AG04450 (cell line): ENCODE measurements at regions not wholly inside any gene's neighbourhood (a gene's known extent, or its start where the extent isn't known, plus 50 kb on each side); places are given as distances from the start of the nearest gene placed in this dataset.

Experiments used
- CTCF ChIA-PET: fragments of 300-600, 350-600 bp; formaldehyde crosslinking; extraction: SDS; loops from one replicate; lab custom pipeline; 2022; ENCODE audit warnings: antibody characterized with exemption, inconsistent platforms; lab: Charles Lee
- POLR2A ChIA-PET: fragments of 350-600 bp; formaldehyde crosslinking; extraction: SDS; loops from one replicate; lab custom pipeline; 2021; ENCODE audit warnings: antibody characterized with exemption, inconsistent platforms; lab: Yijun Ruan, JAX
- DNase-seq: peaks from one replicate; pipeline ENCODE4 v3.0.0-alpha.2; 2011; ENCODE audit warnings: low read depth, low spot score
- H3K27ac ChIP-seq: one replicate; pipeline ENCODE4 v1.5.1; 2012; ENCODE audit warnings: low read depth, low read length, control low read depth
- H3K27me3 ChIP-seq: one replicate; pipeline ENCODE4 v1.6.0; 2012; ENCODE audit warnings: low read length; ENCODE audit not compliant: control insufficient read depth, insufficient read depth
- H3K4me3 ChIP-seq: 2 replicates; pipeline ENCODE4 v1.5.1; 2011; ENCODE audit warnings: mild to moderate bottlenecking, low read depth, low read length, control low read depth
- H3K9me3 ChIP-seq: 2 replicates; pipeline ENCODE4 v1.5.1; 2012; ENCODE audit warnings: low read length; ENCODE audit not compliant: control insufficient read depth, insufficient read depth
- TF ChIP-seq, protein P1 (sequence below): IDR thresholded peaks from 2 replicates; pipeline ENCODE4 v1.5.1; 2011; ENCODE audit warnings: low read depth, low read length, control low read depth, inconsistent platforms

DNA sequence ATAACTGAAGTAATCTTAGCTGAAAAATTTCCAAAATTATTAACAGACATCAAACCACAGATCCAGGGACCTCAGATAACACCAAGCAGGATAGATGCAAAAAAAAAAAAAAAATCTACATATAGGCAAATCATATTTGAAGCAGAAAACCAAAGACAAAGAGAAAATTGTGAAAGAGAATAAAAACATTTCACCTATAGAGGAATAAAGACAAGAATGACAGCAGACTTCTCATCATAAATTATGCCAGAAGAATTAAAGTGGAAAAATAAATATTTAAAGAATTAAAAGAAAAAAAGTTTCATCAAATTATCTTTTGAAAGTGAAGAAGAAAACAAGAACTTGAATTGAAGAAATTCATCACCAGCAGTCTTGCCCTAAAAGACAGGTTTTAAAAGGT lies 467.5 kb downstream of the GPAM start:
- no peak overlapping the region for H3K4me3 ChIP-seq
- DNase-seq: no peak
- TF ChIP-seq, protein P1, sequence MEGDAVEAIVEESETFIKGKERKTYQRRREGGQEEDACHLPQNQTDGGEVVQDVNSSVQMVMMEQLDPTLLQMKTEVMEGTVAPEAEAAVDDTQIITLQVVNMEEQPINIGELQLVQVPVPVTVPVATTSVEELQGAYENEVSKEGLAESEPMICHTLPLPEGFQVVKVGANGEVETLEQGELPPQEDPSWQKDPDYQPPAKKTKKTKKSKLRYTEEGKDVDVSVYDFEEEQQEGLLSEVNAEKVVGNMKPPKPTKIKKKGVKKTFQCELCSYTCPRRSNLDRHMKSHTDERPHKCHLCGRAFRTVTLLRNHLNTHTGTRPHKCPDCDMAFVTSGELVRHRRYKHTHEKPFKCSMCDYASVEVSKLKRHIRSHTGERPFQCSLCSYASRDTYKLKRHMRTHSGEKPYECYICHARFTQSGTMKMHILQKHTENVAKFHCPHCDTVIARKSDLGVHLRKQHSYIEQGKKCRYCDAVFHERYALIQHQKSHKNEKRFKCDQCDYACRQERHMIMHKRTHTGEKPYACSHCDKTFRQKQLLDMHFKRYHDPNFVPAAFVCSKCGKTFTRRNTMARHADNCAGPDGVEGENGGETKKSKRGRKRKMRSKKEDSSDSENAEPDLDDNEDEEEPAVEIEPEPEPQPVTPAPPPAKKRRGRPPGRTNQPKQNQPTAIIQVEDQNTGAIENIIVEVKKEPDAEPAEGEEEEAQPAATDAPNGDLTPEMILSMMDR: no peak
- ChIA-PET CTCF (no interaction called here), POLR2A (no interaction called here)
- no peaks in the 10 kb centered on the region for H3K27me3 ChIP-seq
- H3K9me3 ChIP-seq: peaks cover 24% of the 10 kb centered on the region
- H3K27ac ChIP-seq: no peak overlapping the region

DNA sequence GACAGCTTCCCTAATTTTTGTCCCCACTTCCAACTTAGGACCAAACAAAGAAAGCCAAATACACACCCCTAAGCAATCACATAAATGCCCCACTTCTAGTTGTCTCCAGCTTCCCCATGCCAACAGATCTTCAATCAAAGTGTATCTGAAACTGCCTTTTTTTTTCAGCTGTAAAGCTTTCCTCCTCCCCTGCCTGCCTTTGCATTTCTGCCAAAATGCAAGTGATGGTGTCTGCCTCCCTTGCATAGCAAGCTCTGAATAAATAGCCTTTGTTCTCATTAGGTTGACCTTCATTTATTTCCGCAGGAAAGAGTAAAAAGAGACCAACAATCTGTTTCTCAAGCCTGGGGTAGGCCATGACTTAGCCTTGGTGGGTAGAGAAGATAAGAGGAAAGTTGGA lies 459.4 kb downstream of the GPAM start:
- no peak overlapping the region for H3K27ac ChIP-seq
- H3K9me3 ChIP-seq: no peaks in the 10 kb centered on the region; the same call in 1 of the 2 replicates
- H3K27me3 ChIP-seq: no peaks in the 10 kb centered on the region
- ChIA-PET CTCF (no interaction called here), POLR2A (no interaction called here)
- no peak for DNase-seq
- TF ChIP-seq, protein P1: no peak
- H3K4me3 ChIP-seq: no peak overlapping the region

GRCh38 chr10:111725050-111725449 lies 458.5 kb downstream of the GPAM start:
- no peaks in the 10 kb centered on the region for H3K27me3 ChIP-seq
- H3K9me3 ChIP-seq: no peaks in the 10 kb centered on the region; the same call in 1 of the 2 replicates
- no peak overlapping the region for H3K27ac ChIP-seq
- no peak for DNase-seq
- POLR2A ChIA-PET: no interaction called here
- TF ChIP-seq, protein P1: no peak
- CTCF ChIA-PET: no interaction called here
- no peak overlapping the region for H3K4me3 ChIP-seq

GRCh38 chr10:111732166-111732785 lies 451.3 kb downstream of the GPAM start:
- ChIA-PET CTCF (no interaction called here), POLR2A (no interaction called here)
- peaks cover 12% of the 10 kb centered on the region; the same call in 1 of the 2 replicates for H3K9me3 ChIP-seq
- TF ChIP-seq, protein P1: no peak
- H3K27ac ChIP-seq: no peak overlapping the region
- DNase-seq: no peak
- no peaks in the 10 kb centered on the region for H3K27me3 ChIP-seq
- no peak overlapping the region for H3K4me3 ChIP-seq

- Histone ChIP-seq H3K9me3 (peaks cover 4% of the 10 kb centered on the region), H3K4me3 (no peak overlapping the region), H3K27ac (no peak overlapping the region), H3K27me3 (no peaks in the 10 kb centered on the region)
- TF ChIP-seq, protein P1: no peak
- ChIA-PET CTCF (no interaction called here), POLR2A (no interaction called here)
- DNase-seq: no peak
These were observed 444.3 kb downstream of the GPAM start for GRCh38 chr10:111739125-111739873.
